AG10803 (cell line): ENCODE measurements at regions not wholly inside any gene's neighbourhood (a gene's known extent, or its start where the extent isn't known, plus 50 kb on each side); places are given as distances from the start of the nearest gene placed in this dataset.
A peak's percentile ranks its signal among the peaks of the same experiment; 100 is the strongest.

ENCODE experiments used
- DNase-seq: peaks from one replicate; pipeline ENCODE4 v3.0.0; 2010; ENCODE audit warnings: low read depth
- H3K4me3 ChIP-seq: 2 replicates; pipeline ENCODE4 v1.5.1; 2011; ENCODE audit warnings: mild to moderate bottlenecking, low read length, control low read depth
- TF ChIP-seq, protein P1 (sequence below): conservative IDR thresholded peaks from 2 replicates; pipeline ENCODE4 v1.5.1; 2011; ENCODE audit warnings: mild to moderate bottlenecking, low read length, control low read depth, inconsistent platforms

- H3K4me3 ChIP-seq = no peak overlapping the region
- no peak for DNase-seq
- TF ChIP-seq, protein P1, sequence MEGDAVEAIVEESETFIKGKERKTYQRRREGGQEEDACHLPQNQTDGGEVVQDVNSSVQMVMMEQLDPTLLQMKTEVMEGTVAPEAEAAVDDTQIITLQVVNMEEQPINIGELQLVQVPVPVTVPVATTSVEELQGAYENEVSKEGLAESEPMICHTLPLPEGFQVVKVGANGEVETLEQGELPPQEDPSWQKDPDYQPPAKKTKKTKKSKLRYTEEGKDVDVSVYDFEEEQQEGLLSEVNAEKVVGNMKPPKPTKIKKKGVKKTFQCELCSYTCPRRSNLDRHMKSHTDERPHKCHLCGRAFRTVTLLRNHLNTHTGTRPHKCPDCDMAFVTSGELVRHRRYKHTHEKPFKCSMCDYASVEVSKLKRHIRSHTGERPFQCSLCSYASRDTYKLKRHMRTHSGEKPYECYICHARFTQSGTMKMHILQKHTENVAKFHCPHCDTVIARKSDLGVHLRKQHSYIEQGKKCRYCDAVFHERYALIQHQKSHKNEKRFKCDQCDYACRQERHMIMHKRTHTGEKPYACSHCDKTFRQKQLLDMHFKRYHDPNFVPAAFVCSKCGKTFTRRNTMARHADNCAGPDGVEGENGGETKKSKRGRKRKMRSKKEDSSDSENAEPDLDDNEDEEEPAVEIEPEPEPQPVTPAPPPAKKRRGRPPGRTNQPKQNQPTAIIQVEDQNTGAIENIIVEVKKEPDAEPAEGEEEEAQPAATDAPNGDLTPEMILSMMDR = no peak
Measured at GRCh38 chr9:109560470-109561132, 62.5 kb upstream of the PTPN3 start.

DNA sequence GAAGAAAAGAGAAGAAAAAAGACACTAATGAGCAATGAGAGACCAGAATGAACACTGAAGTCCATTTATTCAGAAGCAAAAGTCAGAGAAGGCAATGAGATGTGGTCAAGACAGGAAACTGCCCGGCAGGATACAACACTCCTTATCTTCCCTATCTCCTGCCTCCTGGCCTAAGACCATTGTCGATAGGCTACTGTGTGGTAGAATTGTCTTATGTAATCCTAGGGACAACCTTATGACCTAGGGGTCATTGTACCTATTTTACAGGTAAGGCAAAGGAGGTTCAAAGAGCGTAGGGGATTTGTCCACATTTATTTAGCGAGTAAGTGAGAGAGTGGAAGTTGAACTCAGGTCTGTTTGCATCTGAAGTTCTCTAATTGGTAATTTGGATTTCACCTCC is 63.0 kb upstream of the PTPN3 start:
- TF ChIP-seq, protein P1 = no peak
- no peak for DNase-seq
- no peak overlapping the region for H3K4me3 ChIP-seq

GRCh38 chr9:109568089-109568488 is 70.0 kb upstream of the PTPN3 start:
- DNase-seq = no peak

DNA sequence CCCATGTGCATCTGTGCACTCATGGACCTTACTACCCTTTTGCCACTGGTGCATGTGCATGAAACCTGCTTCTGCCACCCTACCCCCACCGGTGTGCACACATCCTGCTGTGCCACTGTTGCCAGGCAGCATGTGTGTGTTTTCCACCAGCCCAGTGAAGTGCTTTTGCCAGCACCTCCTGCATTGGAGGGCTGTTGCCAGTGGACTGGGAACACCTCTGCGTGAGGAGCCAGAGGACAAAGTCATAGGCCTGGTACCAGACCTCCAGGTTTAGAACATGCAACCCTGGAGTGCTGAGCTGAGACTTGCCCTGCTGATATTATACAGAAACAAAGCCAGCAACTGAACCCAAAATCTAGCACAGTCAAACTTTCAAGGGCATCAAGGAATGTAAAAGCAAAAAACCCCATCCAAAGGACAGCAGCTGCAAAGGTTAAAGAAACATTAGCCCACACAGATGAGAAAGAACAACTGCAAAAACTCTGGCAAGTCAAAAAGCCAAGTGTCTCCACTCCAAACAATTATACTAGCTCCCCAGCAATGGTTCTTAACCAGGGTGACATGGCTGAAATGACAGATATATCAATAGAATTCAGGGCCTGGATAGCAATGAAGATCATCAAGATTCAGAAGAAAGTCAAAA is 70.6 kb upstream of the PTPN3 start:
- TF ChIP-seq, protein P1 = no peak
- H3K4me3 ChIP-seq = no peak overlapping the region
- DNase-seq = no peak

More at GRCh38 chr9:109568089-109568488, 70.0 kb upstream of the PTPN3 start:
- TF ChIP-seq, protein P1 = no peak
- no peak overlapping the region for H3K4me3 ChIP-seq

- no peak overlapping the region for H3K4me3 ChIP-seq
- TF ChIP-seq, protein P1 = peak; percentile 84
- DNase-seq = peak; percentile 62
Measured at GRCh38 chr9:109574061-109574882, 76.2 kb upstream of the PTPN3 start.

GRCh38 chr9:109576762-109577161 is 78.7 kb upstream of the PTPN3 start:
- no peak overlapping the region for H3K4me3 ChIP-seq
- no peak for DNase-seq
- TF ChIP-seq, protein P1 = no peak
